GM18508 (cell line): ENCODE measurements at regions not wholly inside any gene's neighbourhood (a gene's known extent, or its start where the extent isn't known, plus 50 kb on each side); places are given as distances from the start of the nearest gene placed in this dataset.

Source experiments
- ATAC-seq: cut with Tn5 transposase; IDR thresholded peaks from one replicate; pipeline ENCODE4 v1.9.1; 2021; ENCODE audit warnings: moderate number of reproducible peaks; ENCODE audit not compliant: insufficient read depth, unreplicated experiment

GRCh38 chr3:194070634-194071409 is 65.1 kb upstream of the HES1 start:
- ATAC-seq = peak; percentile 89

- no peak for ATAC-seq
These were observed 63.9 kb upstream of the HES1 start for GRCh38 chr3:194072097-194072428.

- ATAC-seq = no peak
These were observed 63.2 kb upstream of the HES1 start for GRCh38 chr3:194072691-194073279.

- no peak for ATAC-seq
These were observed 62.0 kb upstream of the HES1 start for GRCh38 chr3:194073926-194074325.

GRCh38 chr3:194075088-194075615 is 60.8 kb upstream of the HES1 start:
- no peak for ATAC-seq

GRCh38 chr3:194075802-194076460 is 60.0 kb upstream of the HES1 start:
- no peak for ATAC-seq

- no peak for ATAC-seq
These were observed 59.5 kb upstream of the HES1 start for GRCh38 chr3:194076475-194076874.

- ATAC-seq = no peak
These were observed 58.3 kb upstream of the HES1 start for GRCh38 chr3:194077602-194078001.

- ATAC-seq = no peak
These were observed 57.7 kb upstream of the HES1 start for GRCh38 chr3:194078045-194078821.

GRCh38 chr3:194079702-194080172 is 56.2 kb upstream of the HES1 start:
- ATAC-seq = no peak

GRCh38 chr3:194080436-194080835 is 55.5 kb upstream of the HES1 start:
- ATAC-seq = no peak

- ATAC-seq = no peak
These were observed 54.8 kb upstream of the HES1 start for GRCh38 chr3:194080913-194081800.

GRCh38 chr3:194081826-194082225 is 54.1 kb upstream of the HES1 start:
- no peak for ATAC-seq

GRCh38 chr3:194082743-194083636 is 53.0 kb upstream of the HES1 start:
- no peak for ATAC-seq

GRCh38 chr3:194083637-194084224 is 52.2 kb upstream of the HES1 start:
- peak; percentile 11 for ATAC-seq

GRCh38 chr3:194084284-194084683 is 51.7 kb upstream of the HES1 start:
- ATAC-seq = peak; percentile 91
